Endothelial cell of umbilical vein (primary cell): ENCODE measurements at regions not wholly inside any gene's neighbourhood (a gene's known extent, or its start where the extent isn't known, plus 50 kb on each side); places are given as distances from the start of the nearest gene placed in this dataset.

ENCODE experiments used
- BruUV-seq: library from RNA; stranded (reverse); fragments of 400-500 nt; replicated peaks from 2 replicates; lab custom pipeline; 2021; lab: Mats Ljungman, UMichigan
- CTCF ChIA-PET: fragments of 300-600, 350-600 bp; sonication (Branson Sonifier 250); formaldehyde crosslinking; loops from one replicate; lab custom pipeline; 2021; ENCODE audit warnings: antibody characterized with exemption, inconsistent platforms; lab: Charles Lee
- POLR2A ChIA-PET: fragments of 300-600, 350-600 bp; sonication (Branson Sonifier 250); formaldehyde crosslinking; loops from one replicate; lab custom pipeline; 2021; ENCODE audit warnings: antibody characterized with exemption, inconsistent platforms; lab: Charles Lee
- DNase-seq: peaks from one replicate; pipeline ENCODE4 v3.0.0-alpha.2; 2011; ENCODE audit warnings: low read depth, low spot score
- FAIRE-seq: peaks from 2 replicates; lab custom pipeline; 2011; peaks lifted over from hg19 to GRCh38; lab: Jason Lieb, UNC
- H2AFZ ChIP-seq: 2 replicates; pipeline ENCODE4 v1.6.0; 2012; ENCODE audit warnings: low read depth, low read length, control low read depth, inconsistent platforms
- H3K27ac ChIP-seq: 2 replicates; pipeline ENCODE4 v1.5.1; 2011; ENCODE audit warnings: low read depth, mild to moderate bottlenecking, control low read depth, low read length, moderate library complexity; ENCODE audit not compliant: insufficient read depth
- H3K27me3 ChIP-seq, 2 experiments: 2 replicates each; pipeline versions ENCODE4 v1.6.0 to v1.6.1; 2011; ENCODE audit warnings: low read length in 2 of 2, mixed read lengths in 1 of 2; ENCODE audit not compliant: control insufficient read depth in 2 of 2, insufficient read depth in 2 of 2
- H3K36me3 ChIP-seq, 2 experiments: 2 replicates in 1 of 2; 3 replicates in 1 of 2; pipeline ENCODE4 v1.5.1; 2011; ENCODE audit warnings: low read length in 2 of 2, mild to moderate bottlenecking in 1 of 2, moderate library complexity in 1 of 2; ENCODE audit not compliant: control insufficient read depth in 2 of 2, insufficient read depth in 2 of 2; ENCODE audit errors: extremely low read depth in 1 of 2
- H3K4me1 ChIP-seq: 3 replicates; pipeline ENCODE4 v1.5.1; 2011; ENCODE audit warnings: mild to moderate bottlenecking, low read length; ENCODE audit not compliant: control insufficient read depth, insufficient read depth; ENCODE audit errors: extremely low read depth
- H3K4me2 ChIP-seq: 2 replicates; pipeline ENCODE4 v1.6.1; 2011; ENCODE audit warnings: low read length, control low read depth, mixed read lengths; ENCODE audit not compliant: insufficient read depth
- H3K4me3 ChIP-seq, 3 experiments: fragments of 200-600 bp in 1 of 3; sonication (generic), shearing (Covaris generic) in 1 of 3; replicated peaks in 1 of 3; 2 replicates each; pipeline ENCODE4 v1.5.1; 2011 to 2016; ENCODE audit warnings: control low read depth in 3 of 3, low read length in 3 of 3, mild to moderate bottlenecking in 2 of 3, inconsistent platforms in 1 of 3, low read depth in 1 of 3, moderate library complexity in 1 of 3; ENCODE audit not compliant: insufficient read depth in 1 of 3
- H3K79me2 ChIP-seq: 2 replicates; pipeline ENCODE4 v1.6.0; 2012; ENCODE audit warnings: low read length, inconsistent platforms; ENCODE audit not compliant: control insufficient read depth, insufficient read depth
- H3K9ac ChIP-seq: replicated peaks from 2 replicates; pipeline ENCODE3; 2011; ENCODE audit warnings: low read length, control low read depth; ENCODE audit not compliant: insufficient read depth; ENCODE audit errors: extremely low read depth
- H3K9me1 ChIP-seq: replicated peaks from 3 replicates; pipeline ENCODE4 v1.6.0; 2011; ENCODE audit warnings: mild to moderate bottlenecking, low read length; ENCODE audit not compliant: control insufficient read depth, insufficient read depth; ENCODE audit errors: extremely low read depth
- H3K9me3 ChIP-seq: replicated peaks from 2 replicates; pipeline ENCODE4 v1.5.1; 2012; ENCODE audit warnings: low read length, inconsistent platforms; ENCODE audit not compliant: control insufficient read depth, insufficient read depth
- H4K20me1 ChIP-seq: replicated peaks from 2 replicates; pipeline ENCODE3; 2011; ENCODE audit warnings: mild to moderate bottlenecking, low read length; ENCODE audit not compliant: control insufficient read depth, insufficient read depth; ENCODE audit errors: extremely low read depth
- CTCF ChIP-seq, 2 donors: IDR thresholded peaks; 1 replicate in 1 of 2; 2 replicates in 1 of 2; pipeline ENCODE4 v1.5.1; 2011; ENCODE audit warnings: low read length in 2 of 2, mild to moderate bottlenecking in 2 of 2, moderate library complexity in 2 of 2, control low read depth in 1 of 2, inconsistent platforms in 1 of 2, low read depth in 1 of 2; ENCODE audit not compliant: insufficient read depth in 1 of 2; ENCODE audit errors: extremely low read depth in 1 of 2
- EZH2 ChIP-seq: IDR thresholded peaks from 2 replicates; pipeline ENCODE4 v1.6.1; 2012; ENCODE audit warnings: borderline replicate concordance, low read depth, mild to moderate bottlenecking, moderate library complexity, low read length, inconsistent platforms; ENCODE audit not compliant: severe bottlenecking
- FOS ChIP-seq: IDR thresholded peaks from 2 replicates; pipeline ENCODE4 v1.6.1; 2011; ENCODE audit warnings: mild to moderate bottlenecking, low read length, moderate library complexity, borderline replicate concordance; ENCODE audit not compliant: insufficient read depth
- GATA2 ChIP-seq: IDR thresholded peaks from 2 replicates; pipeline ENCODE4 v1.7.0; 2011; ENCODE audit warnings: low read depth, mild to moderate bottlenecking, moderate library complexity, mixed read lengths, low read length; ENCODE audit not compliant: insufficient read length, insufficient read depth
- JUN ChIP-seq: IDR thresholded peaks from 2 replicates; pipeline ENCODE4 v1.6.1; 2011; ENCODE audit warnings: borderline replicate concordance, low read depth; ENCODE audit not compliant: insufficient read length, insufficient read depth
- MAX ChIP-seq: IDR thresholded peaks from 2 replicates; pipeline ENCODE4 v1.6.1; 2011; ENCODE audit not compliant: insufficient read depth, insufficient read length
- MYC ChIP-seq: IDR thresholded peaks from one replicate; pipeline ENCODE4 v1.6.1; 2011; ENCODE audit warnings: mild to moderate bottlenecking, low read depth, low read length
- POLR2A ChIP-seq: IDR thresholded peaks from 2 replicates; pipeline ENCODE4 v1.6.1; 2012; ENCODE audit warnings: low read depth, mild to moderate bottlenecking, control low read depth, low read length
- POLR2AphosphoS5 ChIP-seq: IDR thresholded peaks from 2 replicates; pipeline ENCODE4 v1.6.1; 2012; ENCODE audit warnings: low read depth, mild to moderate bottlenecking, control low read depth, low read length, moderate library complexity; ENCODE audit not compliant: insufficient read depth
- dilution Hi-C: fragments of 300-500 bp; cut with MboI; formaldehyde crosslinking; loops from one replicate; pipeline ENCODE4 v1.15.0; 2019; ENCODE audit warnings: low sequenced_read_pairs; ENCODE audit not compliant: extremely low pct_ligation_motif_present
- intact Hi-C: fragments of 100-400 bp; cut with micrococcal nuclease; formaldehyde crosslinking; loops from one replicate; pipeline ENCODE4 v1.10.0; 2022

GRCh38 chr20:41905199-41905598 is 287.0 kb upstream of the CHD6 start:
- BruUV-seq = no TSS peak
- intact Hi-C loops (no loop called here), dilution Hi-C loops (no loop called here)
- H4K20me1 ChIP-seq = no peaks in the 10 kb centered on the region
- H3K4me1 ChIP-seq = no peaks in the 10 kb centered on the region
- ChIA-PET POLR2A (no interaction called here), CTCF (no interaction called here)
- H3K27ac ChIP-seq = no peak overlapping the region
- H3K36me3 ChIP-seq = no peaks in the 10 kb centered on the region
- H3K79me2 ChIP-seq = no peaks in the 10 kb centered on the region
- FAIRE-seq (no peak), DNase-seq (no peak)
- H3K9ac ChIP-seq = no peak overlapping the region
- no peak overlapping the region for H3K4me2 ChIP-seq
- no peaks in the 10 kb centered on the region for H3K9me3 ChIP-seq
- no peaks in the 10 kb centered on the region for H3K9me1 ChIP-seq
- no peaks in the 10 kb centered on the region for H3K27me3 ChIP-seq
- TF ChIP-seq JUN = no peak
- TF ChIP-seq FOS = no peak
- TF ChIP-seq GATA2 = no peak
- TF ChIP-seq MYC = no peak
- no peak for TF ChIP-seq CTCF (IDR thresholded peaks at IDR 0.05; ENCODE audit: extremely low read depth in 1 of 2, insufficient read depth in 1 of 2, low read depth in 1 of 2, low read length in 2 of 2)
- no peak for TF ChIP-seq EZH2
- no peak for TF ChIP-seq POLR2AphosphoS5
- TF ChIP-seq MAX = no peak
- TF ChIP-seq POLR2A = no peak
- no peak overlapping the region for H3K4me3 ChIP-seq
- no peak overlapping the region for H2AFZ ChIP-seq
